Tibial nerve (tissue), 4 donors: ENCODE measurements at regions not wholly inside any gene's neighbourhood (a gene's known extent, or its start where the extent isn't known, plus 50 kb on each side); places are given as distances from the start of the nearest gene placed in this dataset.

Experiments used
- DNase-seq, 2 donors: peaks; one replicate each; pipeline ENCODE4 v3.0.0-alpha.2; 2019; ENCODE audit warnings: low spot score in 2 of 2
- H3K27ac ChIP-seq, 4 donors: fragments of 200-600 bp; sonication (generic) in 3 of 4; one replicate each; pipeline ENCODE4 v1.5.1; 2017 to 2019; ENCODE audit warnings: mild to moderate bottlenecking in 1 of 4
- H3K27me3 ChIP-seq, 2 donors: fragments of 200-600 bp; sonication (generic) in 1 of 2; one replicate each; pipeline versions ENCODE4 v1.5.1 to v1.6.0; 2017 to 2019
- H3K36me3 ChIP-seq, 3 donors: fragments of 200-600 bp; sonication (generic); one replicate each; pipeline ENCODE4 v1.5.1; 2018 to 2019
- H3K4me1 ChIP-seq, 4 donors: fragments of 200-600 bp; sonication (generic) in 3 of 4; one replicate each; pipeline ENCODE4 v1.5.1; 2017 to 2019
- H3K4me3 ChIP-seq, 4 donors: fragments of 200-600 bp; sonication (generic) in 3 of 4; one replicate each; pipeline ENCODE4 v1.5.1; 2017 to 2019; ENCODE audit warnings: mild to moderate bottlenecking in 1 of 4, moderate library complexity in 1 of 4
- H3K9me3 ChIP-seq, 4 donors: fragments of 200-600 bp; sonication (generic) in 3 of 4; one replicate each; pipeline ENCODE4 v1.5.1; 2017 to 2019
- EP300 ChIP-seq, 2 donors: sonication (generic); formaldehyde crosslinking; IDR thresholded peaks; one replicate each; pipeline ENCODE4 v1.6.1; 2017; ENCODE audit warnings: antibody characterized with exemption in 2 of 2, mild to moderate bottlenecking in 1 of 2
- POLR2A ChIP-seq, 2 donors: fragments of 450-650 bp; IDR thresholded peaks; one replicate each; pipeline ENCODE4 v1.6.1; 2017; ENCODE audit warnings: antibody characterized with exemption in 2 of 2, mild to moderate bottlenecking in 2 of 2, moderate library complexity in 2 of 2
- WGBS, 2 donors: methylation state at CpG; one replicate each; pipeline ENCODE4 v1.1.5; 2018; 5-methylcytosine and 5-hydroxymethylcytosine counted together
- TF ChIP-seq, protein P1 (sequence below), 5 experiments: fragments of 200-600 bp in 3 of 5; fragments of 450-650 bp in 2 of 5; sonication (generic) in 3 of 5; IDR thresholded peaks; one replicate each; pipeline ENCODE4 v1.5.1; 2016 to 2019; ENCODE audit warnings: antibody characterized with exemption in 5 of 5, mild to moderate bottlenecking in 3 of 5, moderate library complexity in 2 of 5

DNA sequence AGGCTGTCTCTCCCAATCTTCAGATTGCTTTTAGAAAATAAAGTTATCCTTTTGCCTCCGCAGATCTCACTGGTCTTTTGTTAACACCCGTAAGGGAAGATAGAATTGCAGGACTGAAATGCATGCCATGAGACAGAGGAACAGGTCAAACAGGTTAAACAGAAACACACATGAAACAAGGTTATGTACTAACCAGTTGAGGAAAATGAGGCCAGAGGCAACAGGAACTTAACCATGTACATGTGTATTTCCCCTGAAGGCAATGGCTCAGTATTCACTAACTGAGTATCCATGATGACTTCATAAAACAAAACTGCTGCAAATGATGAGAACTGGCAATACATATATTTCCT is 169.1 kb upstream of the NSMCE3 start:
- H3K4me1 ChIP-seq: no peaks in the 10 kb centered on the region
- TF ChIP-seq EP300 (IDR thresholded peaks at IDR 0.05) (no peak), POLR2A (IDR thresholded peaks at IDR 0.05) (no peak)
- TF ChIP-seq, protein P1, sequence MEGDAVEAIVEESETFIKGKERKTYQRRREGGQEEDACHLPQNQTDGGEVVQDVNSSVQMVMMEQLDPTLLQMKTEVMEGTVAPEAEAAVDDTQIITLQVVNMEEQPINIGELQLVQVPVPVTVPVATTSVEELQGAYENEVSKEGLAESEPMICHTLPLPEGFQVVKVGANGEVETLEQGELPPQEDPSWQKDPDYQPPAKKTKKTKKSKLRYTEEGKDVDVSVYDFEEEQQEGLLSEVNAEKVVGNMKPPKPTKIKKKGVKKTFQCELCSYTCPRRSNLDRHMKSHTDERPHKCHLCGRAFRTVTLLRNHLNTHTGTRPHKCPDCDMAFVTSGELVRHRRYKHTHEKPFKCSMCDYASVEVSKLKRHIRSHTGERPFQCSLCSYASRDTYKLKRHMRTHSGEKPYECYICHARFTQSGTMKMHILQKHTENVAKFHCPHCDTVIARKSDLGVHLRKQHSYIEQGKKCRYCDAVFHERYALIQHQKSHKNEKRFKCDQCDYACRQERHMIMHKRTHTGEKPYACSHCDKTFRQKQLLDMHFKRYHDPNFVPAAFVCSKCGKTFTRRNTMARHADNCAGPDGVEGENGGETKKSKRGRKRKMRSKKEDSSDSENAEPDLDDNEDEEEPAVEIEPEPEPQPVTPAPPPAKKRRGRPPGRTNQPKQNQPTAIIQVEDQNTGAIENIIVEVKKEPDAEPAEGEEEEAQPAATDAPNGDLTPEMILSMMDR (IDR thresholded peaks at IDR 0.05): no peak
- DNase-seq: no peak
- H3K36me3 ChIP-seq: no peaks in the 10 kb centered on the region
- H3K27ac ChIP-seq: no peak overlapping the region
- H3K4me3 ChIP-seq: no peak overlapping the region
- WGBS, 2 donors: 56 to 75% methylated on average over 2 of the region's 2 CpGs
- H3K9me3 ChIP-seq: no peaks in the 10 kb centered on the region
- no peaks in the 10 kb centered on the region for H3K27me3 ChIP-seq

DNA sequence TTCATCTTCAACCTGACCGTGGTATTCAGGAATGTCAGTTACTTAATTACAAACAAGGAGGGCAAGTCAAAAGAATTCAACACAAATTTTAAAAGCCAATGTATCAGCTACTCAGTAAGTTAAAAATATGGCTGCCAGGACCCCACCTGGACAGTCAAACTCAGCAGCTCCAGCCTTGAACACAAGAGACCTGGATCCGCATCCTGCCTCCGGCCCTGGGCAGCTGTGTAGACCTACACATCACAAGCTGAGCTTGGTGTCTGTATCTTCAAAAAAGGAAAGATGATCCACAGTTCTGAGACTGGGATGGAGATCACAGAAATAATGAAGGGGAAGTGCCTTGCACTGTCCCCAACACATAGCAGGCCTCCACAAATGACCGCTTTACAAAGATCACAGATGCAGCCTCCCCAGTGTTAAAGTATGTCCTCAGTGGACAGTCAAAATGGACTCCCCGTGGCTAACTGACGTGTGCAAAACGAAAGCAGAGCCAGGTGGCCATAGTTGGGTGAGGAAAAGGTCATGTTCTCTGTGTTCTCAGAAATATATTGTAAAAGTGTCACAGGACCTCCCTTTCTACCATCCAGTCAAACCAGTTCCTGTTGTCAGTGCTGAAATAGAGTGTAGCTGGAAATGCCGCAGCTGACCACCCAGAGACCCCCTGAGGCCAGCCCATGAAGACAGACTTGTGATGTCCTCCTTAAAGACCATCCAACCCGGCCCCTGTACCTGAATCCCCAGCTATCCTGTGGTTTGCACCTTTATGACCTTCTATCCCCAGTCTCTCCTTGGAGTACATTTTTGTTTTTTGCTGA is 168.5 kb upstream of the NSMCE3 start:
- Histone ChIP-seq H3K27me3 (no peaks in the 10 kb centered on the region), H3K9me3 (no peaks in the 10 kb centered on the region), H3K27ac (no peak overlapping the region), H3K36me3 (no peaks in the 10 kb centered on the region), H3K4me3 (no peak overlapping the region), H3K4me1 (no peaks in the 10 kb centered on the region)
- TF ChIP-seq EP300 (IDR thresholded peaks at IDR 0.05) (no peak), POLR2A (IDR thresholded peaks at IDR 0.05) (no peak)
- TF ChIP-seq, protein P1 (IDR thresholded peaks at IDR 0.05): no peak
- WGBS, 2 donors: 76 to 80% methylated on average over 9 of the region's 9 CpGs
- DNase-seq: no peak

DNA sequence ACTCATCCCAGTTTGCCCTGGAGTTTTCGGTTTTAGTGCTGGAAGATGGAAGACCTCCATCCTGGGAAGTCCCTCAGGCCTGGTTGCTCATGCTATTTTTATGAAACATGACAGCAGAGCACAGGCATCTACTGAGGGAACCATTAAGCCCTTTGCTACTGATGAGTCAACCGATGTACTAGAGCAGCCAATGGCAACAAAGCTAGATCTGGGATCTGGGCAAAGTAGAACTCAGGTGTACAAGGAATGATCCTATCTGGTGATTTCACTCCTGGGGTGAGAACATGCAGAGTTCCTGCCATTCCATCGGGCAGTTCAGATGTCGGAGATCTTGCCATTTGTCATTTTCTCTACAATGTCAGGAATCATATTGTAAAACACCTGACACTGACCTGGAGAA is 166.2 kb upstream of the NSMCE3 start:
- no peak for TF ChIP-seq POLR2A (IDR thresholded peaks at IDR 0.05)
- Histone ChIP-seq H3K4me1 (no peaks in the 10 kb centered on the region), H3K27me3 (no peaks in the 10 kb centered on the region), H3K4me3 (no peak overlapping the region), H3K36me3 (no peaks in the 10 kb centered on the region), H3K9me3 (no peaks in the 10 kb centered on the region), H3K27ac (no peak overlapping the region)
- no peak for DNase-seq
- 91 to 93% methylated on average over 4 of the region's 4 CpGs for WGBS, 2 donors

DNA sequence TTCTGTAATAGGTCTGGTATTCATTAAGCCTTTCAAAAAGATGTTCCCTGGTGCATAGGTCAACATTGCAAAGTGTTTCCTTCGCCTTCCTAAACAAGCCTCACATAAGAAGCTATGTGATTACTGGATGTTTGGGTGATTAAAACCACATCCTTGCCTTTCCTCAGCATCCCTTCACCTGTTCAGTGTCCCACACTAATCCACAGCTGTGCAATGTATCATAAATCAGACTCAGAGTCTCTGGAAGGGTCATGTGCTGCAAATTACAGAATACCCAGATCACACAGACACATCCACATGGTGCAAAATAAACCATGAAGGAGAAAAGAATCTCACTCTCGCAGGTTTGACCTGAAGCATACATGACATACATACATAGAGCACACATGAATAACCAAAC is 164.7 kb upstream of the NSMCE3 start:
- no peaks in the 10 kb centered on the region for H3K36me3 ChIP-seq
- H3K4me3 ChIP-seq: no peak overlapping the region
- H3K9me3 ChIP-seq: no peaks in the 10 kb centered on the region
- no peak overlapping the region for H3K27ac ChIP-seq
- no peak for TF ChIP-seq EP300 (IDR thresholded peaks at IDR 0.05)
- TF ChIP-seq, protein P1 (IDR thresholded peaks at IDR 0.05): no peak
- no peak for TF ChIP-seq POLR2A (IDR thresholded peaks at IDR 0.05)
- no peaks in the 10 kb centered on the region for H3K27me3 ChIP-seq
- no peak for DNase-seq
- WGBS, 2 donors: 47 to 59% methylated on average over 2 of the region's 2 CpGs
- H3K4me1 ChIP-seq: no peaks in the 10 kb centered on the region

DNA sequence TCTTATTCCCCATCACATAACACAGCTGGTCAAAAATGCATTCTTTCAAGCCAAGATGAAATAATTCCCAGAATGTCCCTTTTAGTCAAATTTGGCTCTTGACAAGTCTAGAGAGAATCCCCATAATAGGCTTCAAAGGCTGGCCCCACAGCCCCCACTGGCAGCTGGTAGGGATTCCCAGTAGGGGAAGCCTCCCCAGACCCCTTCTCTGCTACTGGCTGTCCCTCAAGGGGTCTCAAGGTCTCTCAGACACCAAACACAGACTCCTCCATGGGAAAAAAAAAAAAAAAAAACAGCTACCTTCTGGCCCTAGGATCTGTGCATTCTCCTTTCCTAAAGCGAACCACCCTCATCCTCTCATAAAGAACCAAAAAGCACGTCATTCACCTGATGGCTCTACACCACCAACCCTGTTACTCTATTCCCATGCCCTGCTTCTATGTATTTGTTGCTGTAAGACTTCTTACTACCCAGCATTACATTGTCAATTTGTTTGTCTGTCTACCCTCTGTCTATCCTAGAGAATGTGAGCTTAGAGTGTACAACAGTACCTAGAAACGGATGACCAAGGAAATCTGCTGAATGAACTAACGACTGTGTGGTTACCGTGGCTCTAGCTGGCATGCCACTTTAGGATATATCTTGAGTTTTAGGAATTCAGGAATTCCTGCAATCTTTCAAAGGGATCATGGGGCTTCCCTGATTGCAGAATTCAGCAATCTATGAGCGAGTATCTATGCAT is 164.1 kb upstream of the NSMCE3 start:
- no peaks in the 10 kb centered on the region for H3K4me1 ChIP-seq
- 70 to 77% methylated on average over 6 of the region's 6 CpGs for WGBS, 2 donors
- no peaks in the 10 kb centered on the region for H3K27me3 ChIP-seq
- H3K9me3 ChIP-seq: no peaks in the 10 kb centered on the region
- no peak for DNase-seq
- H3K27ac ChIP-seq: no peak overlapping the region
- no peaks in the 10 kb centered on the region for H3K36me3 ChIP-seq
- TF ChIP-seq, protein P1 (IDR thresholded peaks at IDR 0.05): no peak
- TF ChIP-seq EP300 (IDR thresholded peaks at IDR 0.05) (no peak), POLR2A (IDR thresholded peaks at IDR 0.05) (no peak)
- H3K4me3 ChIP-seq: no peak overlapping the region
